Ecto neural progenitor cell (in vitro differentiated cells): ENCODE measurements at regions not wholly inside any gene's neighbourhood (a gene's known extent, or its start where the extent isn't known, plus 50 kb on each side); places are given as distances from the start of the nearest gene placed in this dataset.
"Not testable (repeated sequence)": the region's sequence is repeated elsewhere in the genome, so short reads cannot be mapped to it uniquely, and the experiment has no call there.

Experiments
- DNase-seq: peaks from one replicate; pipeline ENCODE4 v3.0.0-alpha.2; 2018; ENCODE audit warnings: low spot score

- no peak for DNase-seq
Measured at GRCh38 chr3:22691856-22692628, 511.1 kb upstream of the UBE2E2 start.

GRCh38 chr3:22700876-22701275 is 502.3 kb upstream of the UBE2E2 start:
- DNase-seq = no peak

- DNase-seq = no peak
Measured at GRCh38 chr3:22704166-22704565, 499.0 kb upstream of the UBE2E2 start.

- DNase-seq = no peak
Measured at GRCh38 chr3:22704571-22705354, 498.4 kb upstream of the UBE2E2 start.

GRCh38 chr3:22706922-22707321 is 496.2 kb upstream of the UBE2E2 start:
- DNase-seq = not testable (repeated sequence)

GRCh38 chr3:22713936-22714335 is 489.2 kb upstream of the UBE2E2 start:
- no peak for DNase-seq

- DNase-seq = no peak
Measured at GRCh38 chr3:22714749-22715148, 488.4 kb upstream of the UBE2E2 start.

- no peak for DNase-seq
Measured at GRCh38 chr3:22720596-22720995, 482.5 kb upstream of the UBE2E2 start.

- DNase-seq = no peak
Measured at GRCh38 chr3:22724420-22724819, 478.7 kb upstream of the UBE2E2 start.

- DNase-seq = no peak
Measured at GRCh38 chr3:22728406-22728805, 474.7 kb upstream of the UBE2E2 start.

- no peak for DNase-seq
Measured at GRCh38 chr3:22729212-22729611, 473.9 kb upstream of the UBE2E2 start.

- DNase-seq = no peak
Measured at GRCh38 chr3:22729981-22730380, 473.1 kb upstream of the UBE2E2 start.

GRCh38 chr3:22730701-22731100 is 472.4 kb upstream of the UBE2E2 start:
- no peak for DNase-seq

- DNase-seq = no peak
Measured at GRCh38 chr3:22731901-22732300, 471.2 kb upstream of the UBE2E2 start.

- no peak for DNase-seq
Measured at GRCh38 chr3:22732641-22733040, 470.5 kb upstream of the UBE2E2 start.

GRCh38 chr3:22734207-22734606 is 468.9 kb upstream of the UBE2E2 start:
- DNase-seq = no peak

- DNase-seq = no peak
Measured at GRCh38 chr3:22734756-22735155, 468.4 kb upstream of the UBE2E2 start.

- no peak for DNase-seq
Measured at GRCh38 chr3:22735373-22735772, 467.8 kb upstream of the UBE2E2 start.

GRCh38 chr3:22743386-22743785 is 459.7 kb upstream of the UBE2E2 start:
- not testable (repeated sequence) for DNase-seq

- no peak for DNase-seq
Measured at GRCh38 chr3:22745321-22745720, 457.8 kb upstream of the UBE2E2 start.

- no peak for DNase-seq
Measured at GRCh38 chr3:22746221-22746620, 456.9 kb upstream of the UBE2E2 start.

- DNase-seq = no peak
Measured at GRCh38 chr3:22748453-22749045, 454.6 kb upstream of the UBE2E2 start.
